HEK293T (cell line): ENCODE measurements at regions not wholly inside any gene's neighbourhood (a gene's known extent, or its start where the extent isn't known, plus 50 kb on each side); places are given as distances from the start of the nearest gene placed in this dataset.

Experiments
- CTCF ChIA-PET: fragments of 350-600 bp; formaldehyde crosslinking; extraction: SDS; loops from one replicate; lab custom pipeline; 2021; ENCODE audit warnings: antibody characterized with exemption, inconsistent platforms; lab: Yijun Ruan, JAX
- POLR2A ChIA-PET: fragments of 350-600 bp; formaldehyde crosslinking; extraction: SDS; loops from one replicate; lab custom pipeline; 2020; ENCODE audit warnings: antibody characterized with exemption, inconsistent platforms; lab: Yijun Ruan, JAX
- DNase-seq: peaks from one replicate; pipeline ENCODE4 v3.0.0; 2012; ENCODE audit warnings: mixed read lengths; ENCODE audit errors: extremely low spot score
- ARNT ChIP-seq: fragments of 450-650 bp; IDR thresholded peaks from 2 replicates; pipeline ENCODE4 v1.6.1; 2017; ENCODE audit warnings: mild to moderate bottlenecking
- BHLHE40 ChIP-seq: fragments of 450-650 bp; IDR thresholded peaks from 2 replicates; pipeline ENCODE4 v1.6.1; 2016; ENCODE audit warnings: mild to moderate bottlenecking, moderate library complexity, borderline replicate concordance
- CTBP1 ChIP-seq: fragments of 450-650 bp; IDR thresholded peaks from 2 replicates; pipeline ENCODE4 v1.6.1; 2016; ENCODE audit warnings: borderline replicate concordance
- ELF4 ChIP-seq: fragments of 450-650 bp; IDR thresholded peaks from 2 replicates; pipeline ENCODE4 v1.6.1; 2017; ENCODE audit warnings: antibody characterized with exemption
- FOXA1 ChIP-seq: fragments of 450-650 bp; IDR thresholded peaks from 2 replicates; pipeline ENCODE4 v1.6.1; 2016; ENCODE audit warnings: mild to moderate bottlenecking
- FOXK2 ChIP-seq: fragments of 450-650 bp; IDR thresholded peaks from 2 replicates; pipeline ENCODE4 v1.6.1; 2016; ENCODE audit warnings: mild to moderate bottlenecking
- FOXM1 ChIP-seq: fragments of 450-650 bp; IDR thresholded peaks from 2 replicates; pipeline ENCODE4 v1.6.1; 2017; ENCODE audit warnings: mild to moderate bottlenecking, borderline replicate concordance
- HDGF ChIP-seq: fragments of 450-650 bp; IDR thresholded peaks from 2 replicates; pipeline ENCODE4 v1.6.1; 2017; ENCODE audit warnings: antibody characterized with exemption, borderline replicate concordance
- L3MBTL2 ChIP-seq: fragments of 450-650 bp; conservative IDR thresholded peaks from 2 replicates; pipeline ENCODE4 v1.6.1; 2016; ENCODE audit warnings: mild to moderate bottlenecking
- LEF1 ChIP-seq: fragments of 450-650 bp; IDR thresholded peaks from 2 replicates; pipeline ENCODE4 v1.6.1; 2017; ENCODE audit warnings: mild to moderate bottlenecking, borderline replicate concordance
- NFRKB ChIP-seq: fragments of 450-650 bp; IDR thresholded peaks from 2 replicates; pipeline ENCODE4 v1.6.1; 2016; ENCODE audit warnings: mild to moderate bottlenecking, moderate library complexity
- PKNOX1 ChIP-seq: fragments of 450-650 bp; IDR thresholded peaks from 2 replicates; pipeline ENCODE4 v1.6.1; 2016
- SP1 ChIP-seq: fragments of 450-650 bp; IDR thresholded peaks from 2 replicates; pipeline ENCODE4 v1.6.1; 2017
- SUZ12 ChIP-seq: fragments of 450-650 bp; IDR thresholded peaks from 2 replicates; pipeline ENCODE4 v1.6.1; 2016; ENCODE audit warnings: mild to moderate bottlenecking
- TARDBP ChIP-seq: fragments of 450-650 bp; IDR thresholded peaks from 2 replicates; pipeline ENCODE4 v1.6.1; 2016
- ZNF384 ChIP-seq: fragments of 450-650 bp; IDR thresholded peaks from 2 replicates; pipeline ENCODE4 v1.6.1; 2016

- DNase-seq: no peak
- TF ChIP-seq L3MBTL2 (no peak), TARDBP (no peak), FOXK2 (no peak), ELF4 (no peak), SUZ12 (no peak), FOXA1 (no peak)
- POLR2A ChIA-PET: no interaction called here
- CTCF ChIA-PET: no interaction called here
Measured at GRCh38 chr9:86893811-86894490, 53.4 kb downstream of the GAS1 start.

GRCh38 chr9:86892576-86892975, 54.7 kb downstream of the GAS1 start:
- no peak for TF ChIP-seq NFRKB
- TF ChIP-seq HDGF: no peak
- no peak for TF ChIP-seq ELF4
- TF ChIP-seq FOXM1: no peak
- TF ChIP-seq ARNT: no peak
- TF ChIP-seq SP1: no peak
- no peak for TF ChIP-seq ZNF384
- TF ChIP-seq LEF1: no peak
- TF ChIP-seq PKNOX1: no peak
- no peak for TF ChIP-seq TARDBP
- DNase-seq: no peak
- CTCF ChIA-PET: no interaction called here
- POLR2A ChIA-PET: no interaction called here

- no peak for DNase-seq
- CTCF ChIA-PET: no interaction called here
- TF ChIP-seq SP1 (no peak), FOXM1 (no peak), FOXA1 (no peak), ELF4 (no peak), PKNOX1 (no peak), ARNT (no peak), SUZ12 (no peak), TARDBP (no peak), ZNF384 (no peak), NFRKB (no peak), FOXK2 (no peak), LEF1 (no peak), HDGF (no peak), L3MBTL2 (no peak), BHLHE40 (no peak)
- POLR2A ChIA-PET: no interaction called here
Measured at GRCh38 chr9:86891886-86892437, 55.3 kb downstream of the GAS1 start.

DNA sequence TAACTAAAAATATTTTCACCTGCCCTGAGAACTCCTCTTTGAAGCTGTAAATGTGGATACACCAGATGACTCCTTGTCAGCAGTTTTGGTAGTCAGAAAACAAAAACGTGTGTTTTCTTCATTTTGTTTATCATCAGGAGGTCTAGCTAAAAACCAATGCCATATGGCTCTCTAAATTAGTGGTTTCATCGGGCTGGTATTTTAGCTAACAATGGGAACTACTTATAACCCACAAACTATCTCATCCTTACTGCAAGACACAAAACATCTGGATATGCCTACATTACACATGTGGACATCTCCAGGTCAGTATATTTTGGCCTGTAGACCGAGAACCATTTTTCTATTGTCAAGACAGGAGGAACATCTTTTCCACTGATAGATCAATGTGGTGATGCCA, 56.2 kb downstream of the GAS1 start:
- no peak for TF ChIP-seq FOXA1
- no peak for TF ChIP-seq NFRKB
- no peak for TF ChIP-seq PKNOX1
- no peak for TF ChIP-seq SUZ12
- no peak for TF ChIP-seq FOXM1
- no peak for TF ChIP-seq FOXK2
- no peak for TF ChIP-seq ELF4
- TF ChIP-seq CTBP1: no peak
- TF ChIP-seq ARNT: no peak
- TF ChIP-seq ZNF384: no peak
- no peak for TF ChIP-seq BHLHE40
- TF ChIP-seq SP1: no peak
- no peak for TF ChIP-seq HDGF
- no peak for TF ChIP-seq TARDBP
- TF ChIP-seq LEF1: no peak
- no peak for TF ChIP-seq L3MBTL2
- DNase-seq: no peak
- POLR2A ChIA-PET: no interaction called here
- CTCF ChIA-PET: no interaction called here

DNA sequence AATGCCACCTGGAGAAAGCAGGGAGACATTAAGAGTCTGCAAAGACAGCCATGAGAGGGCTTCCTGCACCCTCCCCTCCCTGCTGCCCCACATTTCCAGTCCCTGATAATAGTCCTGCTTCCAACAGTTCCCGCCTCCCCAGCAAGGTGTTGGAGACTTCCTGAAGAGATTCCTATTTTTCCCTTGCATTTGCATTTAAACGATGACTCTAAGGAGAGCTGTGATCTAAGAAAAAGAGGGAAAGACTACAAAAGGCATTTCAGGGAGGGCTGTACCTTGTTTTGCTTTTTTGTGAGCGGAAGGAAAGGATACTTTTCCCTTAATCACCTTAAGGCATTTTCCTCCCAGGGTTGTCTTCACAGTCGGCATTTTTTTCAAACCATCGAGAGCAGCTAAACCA, 62.1 kb downstream of the GAS1 start:
- POLR2A ChIA-PET: no interaction called here
- TF ChIP-seq BHLHE40: no peak
- no peak for TF ChIP-seq ELF4
- TF ChIP-seq FOXA1: no peak
- no peak for TF ChIP-seq ARNT
- no peak for TF ChIP-seq HDGF
- TF ChIP-seq TARDBP: no peak
- TF ChIP-seq SP1: no peak
- no peak for TF ChIP-seq L3MBTL2
- TF ChIP-seq PKNOX1: no peak
- TF ChIP-seq NFRKB: no peak

More for the DNA sequence above, 62.1 kb downstream of the GAS1 start:
- no peak for DNase-seq
- CTCF ChIA-PET: no interaction called here
